HEK293T (cell line): ENCODE measurements at regions not wholly inside any gene's neighbourhood (a gene's known extent, or its start where the extent isn't known, plus 50 kb on each side); places are given as distances from the start of the nearest gene placed in this dataset.

Experiments used
- ARNT ChIP-seq: fragments of 450-650 bp; IDR thresholded peaks from 2 replicates; pipeline ENCODE4 v1.6.1; 2017; ENCODE audit warnings: mild to moderate bottlenecking
- BHLHE40 ChIP-seq: fragments of 450-650 bp; IDR thresholded peaks from 2 replicates; pipeline ENCODE4 v1.6.1; 2016; ENCODE audit warnings: mild to moderate bottlenecking, moderate library complexity, borderline replicate concordance
- CTBP1 ChIP-seq: fragments of 450-650 bp; IDR thresholded peaks from 2 replicates; pipeline ENCODE4 v1.6.1; 2016; ENCODE audit warnings: borderline replicate concordance
- ELF4 ChIP-seq: fragments of 450-650 bp; IDR thresholded peaks from 2 replicates; pipeline ENCODE4 v1.6.1; 2017; ENCODE audit warnings: antibody characterized with exemption
- FOXA1 ChIP-seq: fragments of 450-650 bp; IDR thresholded peaks from 2 replicates; pipeline ENCODE4 v1.6.1; 2016; ENCODE audit warnings: mild to moderate bottlenecking
- FOXK2 ChIP-seq: fragments of 450-650 bp; IDR thresholded peaks from 2 replicates; pipeline ENCODE4 v1.6.1; 2016; ENCODE audit warnings: mild to moderate bottlenecking
- FOXM1 ChIP-seq: fragments of 450-650 bp; IDR thresholded peaks from 2 replicates; pipeline ENCODE4 v1.6.1; 2017; ENCODE audit warnings: mild to moderate bottlenecking, borderline replicate concordance
- HDGF ChIP-seq: fragments of 450-650 bp; IDR thresholded peaks from 2 replicates; pipeline ENCODE4 v1.6.1; 2017; ENCODE audit warnings: antibody characterized with exemption, borderline replicate concordance
- SP1 ChIP-seq: fragments of 450-650 bp; IDR thresholded peaks from 2 replicates; pipeline ENCODE4 v1.6.1; 2017
- SUZ12 ChIP-seq: fragments of 450-650 bp; IDR thresholded peaks from 2 replicates; pipeline ENCODE4 v1.6.1; 2016; ENCODE audit warnings: mild to moderate bottlenecking

- no peak for TF ChIP-seq HDGF
- no peak for TF ChIP-seq ELF4
- no peak for TF ChIP-seq ARNT
- no peak for TF ChIP-seq SP1
- TF ChIP-seq FOXK2 = no peak
- no peak for TF ChIP-seq FOXA1
- no peak for TF ChIP-seq CTBP1
- TF ChIP-seq SUZ12 = no peak
- TF ChIP-seq FOXM1 = no peak
- TF ChIP-seq BHLHE40 = no peak
Observed at GRCh38 chr12:77236066-77236465, 170.7 kb upstream of the E2F7 start.
